CD4-positive, alpha-beta T cell treated with Interleukin-4 for 1 hour (primary cell): ENCODE measurements at regions not wholly inside any gene's neighbourhood (a gene's known extent, or its start where the extent isn't known, plus 50 kb on each side); places are given as distances from the start of the nearest gene placed in this dataset.
A peak's percentile ranks its signal among the peaks of the same experiment; 100 is the strongest.

ENCODE experiments used
- DNase-seq, 2 donors: peaks; one replicate each; pipeline ENCODE4 v3.0.0-alpha.2; 2020 to 2022

DNA sequence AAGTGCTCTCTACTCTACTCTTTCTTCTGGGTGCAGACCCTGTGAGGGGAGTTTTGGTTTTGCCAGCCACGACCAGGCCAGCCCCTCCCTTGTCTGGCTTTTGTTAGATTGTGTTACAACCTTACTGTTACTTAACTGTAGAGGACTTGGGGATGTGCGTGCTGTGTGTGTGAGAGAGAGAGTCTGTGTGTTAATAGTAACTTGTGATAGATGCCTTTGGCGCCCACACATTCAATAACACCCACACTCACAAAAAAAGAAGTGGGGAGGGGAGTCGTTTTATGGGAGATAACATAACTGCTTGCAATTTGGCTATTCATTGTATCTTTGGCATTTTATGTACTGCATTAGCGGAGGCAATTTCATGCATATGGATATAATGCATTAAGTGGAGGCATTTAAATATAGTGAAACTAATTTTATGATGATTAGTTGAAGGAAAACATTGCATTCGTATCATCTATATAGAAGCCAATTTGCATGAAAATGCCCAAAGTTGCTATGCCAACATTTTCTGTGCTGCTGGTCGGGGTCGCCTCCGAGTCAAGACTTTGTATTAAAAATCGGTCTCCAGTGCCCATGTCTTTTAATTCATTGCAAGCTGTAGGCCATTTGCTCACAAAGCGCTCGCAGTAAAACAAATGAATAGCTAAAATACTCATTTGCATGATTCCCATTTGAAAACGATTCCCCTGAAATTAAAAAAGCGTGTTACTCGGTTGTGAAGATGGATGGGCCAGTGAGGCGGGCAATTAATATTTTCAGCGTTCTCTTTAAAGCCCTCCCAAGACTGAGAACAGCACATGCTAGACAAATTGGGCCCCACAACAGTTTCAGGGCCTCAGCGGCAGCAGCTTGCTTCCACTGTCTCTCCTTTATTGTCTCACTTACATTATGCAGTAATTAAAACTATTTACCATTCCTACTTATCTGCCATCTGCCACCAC, 158.5 kb upstream of the SMAD3 start:
- DNase-seq: no peak

GRCh38 chr15:66907826-66908743, 157.3 kb upstream of the SMAD3 start:
- peak in 1 of 2 donors; percentile 49 for DNase-seq

DNA sequence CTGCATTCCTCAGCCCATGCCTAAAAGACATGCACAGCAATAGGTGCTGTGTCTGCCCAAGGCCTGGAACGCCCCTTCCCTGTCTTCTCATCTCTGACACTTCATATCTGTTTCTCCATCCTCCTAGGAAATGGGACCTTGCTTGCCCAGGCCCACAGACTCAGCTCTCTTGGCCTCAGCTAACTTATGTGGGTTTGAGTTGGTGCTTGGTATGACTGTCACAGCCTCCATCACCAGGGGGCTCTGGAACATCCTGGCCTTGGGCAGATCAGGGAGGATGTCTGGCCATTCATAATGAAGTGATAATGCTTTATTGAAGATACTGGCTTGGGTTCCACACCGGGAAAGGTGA, 156.7 kb upstream of the SMAD3 start:
- no peak for DNase-seq

- DNase-seq: no peak
Observed at GRCh38 chr15:66909381-66909890, 156.0 kb upstream of the SMAD3 start.

DNA sequence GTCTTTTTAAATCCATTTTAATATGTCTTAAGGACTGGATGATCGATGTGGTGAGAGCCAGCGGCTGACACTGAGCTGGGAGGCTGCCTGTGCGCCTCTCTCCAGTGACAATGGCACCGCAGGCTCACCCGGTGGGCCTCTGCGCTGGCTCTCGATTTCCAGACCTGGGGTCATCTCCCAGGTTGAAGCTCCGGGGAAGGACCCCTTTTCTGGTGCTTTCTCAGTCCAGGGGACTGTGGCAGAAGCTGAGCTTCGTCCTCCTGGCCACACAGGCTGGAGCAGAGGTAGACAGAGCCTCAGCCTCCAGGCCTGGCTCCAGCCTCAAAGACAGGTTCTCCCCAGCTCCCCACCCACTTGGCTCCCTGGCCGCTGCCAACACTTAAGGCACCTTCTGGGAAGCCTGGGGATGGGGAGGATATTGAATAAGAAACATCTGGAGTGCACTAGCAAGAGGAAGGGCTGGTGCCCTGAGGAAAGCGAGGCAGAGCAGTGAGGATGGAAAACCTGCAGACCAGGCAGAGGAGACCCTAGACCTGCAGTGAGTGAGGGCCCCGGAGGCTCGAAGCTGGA, 154.2 kb upstream of the SMAD3 start:
- no peak for DNase-seq

- peak; percentile 38 to 40 for DNase-seq
Observed at GRCh38 chr15:66912001-66912400, 153.4 kb upstream of the SMAD3 start.

- DNase-seq: no peak
Observed at GRCh38 chr15:66912441-66912840, 153.0 kb upstream of the SMAD3 start.

GRCh38 chr15:66917904-66918448, 147.4 kb upstream of the SMAD3 start:
- DNase-seq: no peak

GRCh38 chr15:66919421-66919820, 146.0 kb upstream of the SMAD3 start:
- DNase-seq: no peak

DNA sequence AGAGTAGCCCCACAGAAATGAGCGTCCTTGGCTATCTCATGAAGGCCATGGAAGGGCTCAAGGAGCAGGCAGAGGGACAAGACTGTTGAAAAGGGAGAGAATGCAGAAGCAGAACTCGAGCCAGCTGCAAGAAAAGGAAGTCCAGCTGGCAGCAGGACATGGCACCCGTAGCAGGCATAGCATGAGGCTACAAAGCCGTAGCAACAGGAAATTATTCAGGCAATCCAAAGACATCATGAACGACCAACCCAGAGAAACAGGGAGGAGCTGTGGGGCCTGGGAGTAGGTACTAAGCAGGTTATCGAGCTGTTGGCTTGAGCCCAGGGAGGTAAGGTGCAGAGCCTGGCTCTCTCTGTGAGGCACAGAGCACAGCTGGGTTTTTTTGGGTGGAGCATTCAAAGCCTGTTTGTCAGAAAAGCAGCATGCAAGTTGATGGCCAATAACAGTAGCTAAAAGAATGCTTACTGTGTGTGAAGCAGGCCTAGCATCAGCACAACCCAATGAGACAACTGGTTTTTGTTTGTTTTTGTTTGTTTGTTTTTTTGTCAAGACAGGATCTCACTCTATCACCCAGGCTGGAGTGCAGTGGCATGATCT, 144.0 kb upstream of the SMAD3 start:
- no peak for DNase-seq

DNA sequence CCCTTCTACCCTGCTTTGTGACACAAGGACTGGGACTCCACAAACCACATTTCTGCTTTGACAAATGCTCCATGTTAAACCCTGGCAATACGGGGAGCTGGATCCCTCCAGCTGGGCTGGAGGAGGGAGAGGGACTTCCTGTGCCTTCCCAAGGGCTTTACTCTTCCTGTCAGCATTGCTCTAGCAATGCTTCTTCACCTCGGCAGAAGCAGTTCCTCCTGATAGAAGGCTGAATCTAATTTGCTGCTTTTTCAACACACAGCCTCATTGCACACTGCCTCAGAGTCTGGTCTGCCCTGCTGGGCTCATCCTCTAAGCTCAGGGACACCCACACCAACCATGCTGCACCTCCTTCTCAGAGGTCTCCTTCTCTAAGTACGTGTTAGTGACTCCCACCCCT, 142.8 kb upstream of the SMAD3 start:
- DNase-seq: no peak

GRCh38 chr15:66923438-66923881, 141.9 kb upstream of the SMAD3 start:
- peak in 1 of 2 donors; percentile 23 for DNase-seq

DNA sequence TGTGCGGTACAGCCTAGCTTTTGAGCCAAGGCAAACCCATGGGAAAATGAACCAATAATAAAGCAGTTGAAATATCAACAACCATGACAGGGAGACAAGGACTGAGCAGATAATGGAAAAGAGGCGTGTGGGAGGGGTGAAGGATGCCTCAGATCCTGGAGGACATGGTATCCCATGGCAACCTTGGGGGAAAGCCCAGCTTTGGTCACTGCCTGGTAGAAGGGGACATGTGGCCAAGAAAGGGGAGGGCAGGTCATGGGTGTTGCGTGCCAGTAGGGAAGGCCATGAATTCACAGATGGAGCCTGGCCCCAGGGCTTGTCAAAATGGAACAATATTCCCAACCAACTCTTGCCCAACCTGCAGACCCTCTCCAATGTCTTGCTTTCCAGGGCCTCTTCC, 140.5 kb upstream of the SMAD3 start:
- no peak for DNase-seq

GRCh38 chr15:66925721-66926120, 139.7 kb upstream of the SMAD3 start:
- DNase-seq: no peak

DNA sequence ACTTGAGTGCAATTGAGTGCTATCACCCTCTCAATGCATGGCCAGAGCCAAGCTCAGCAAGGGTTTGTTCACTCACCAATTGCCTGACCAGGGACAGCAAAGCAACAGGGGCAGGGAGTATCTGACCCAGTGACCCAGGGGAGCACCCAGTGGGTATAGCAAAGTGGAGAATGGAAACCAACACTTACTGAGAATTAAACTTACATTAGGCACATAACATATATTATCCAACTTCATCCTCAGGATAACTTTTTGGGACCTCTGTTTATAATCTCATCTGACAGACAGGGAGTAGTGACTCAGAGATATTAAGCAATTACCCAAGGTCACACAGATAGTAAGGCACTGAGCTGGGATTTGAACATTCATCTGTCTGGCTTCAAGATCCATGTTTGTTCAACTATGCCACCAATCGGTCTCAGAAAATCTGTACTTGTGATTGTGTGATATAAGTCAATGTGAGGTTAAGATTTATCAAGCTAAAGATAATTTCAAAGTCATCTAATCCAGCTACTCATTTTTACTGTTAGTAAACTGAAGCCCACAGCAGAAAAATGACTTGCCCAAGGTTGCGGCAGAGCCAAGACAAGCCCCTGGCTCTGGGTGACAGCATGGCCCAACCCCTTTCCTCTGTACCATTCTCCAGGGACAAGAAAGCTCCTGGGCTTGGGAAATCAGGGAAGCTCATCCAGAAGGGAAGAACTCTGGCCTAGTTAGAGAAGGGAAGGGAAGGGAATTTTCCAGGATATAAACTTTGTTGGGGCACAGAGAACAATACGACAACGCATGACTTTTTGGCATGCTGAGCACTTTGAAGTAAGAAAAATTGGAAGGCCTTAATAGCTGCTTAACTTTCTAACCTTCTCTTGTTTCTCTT, 138.0 kb upstream of the SMAD3 start:
- DNase-seq: no peak

GRCh38 chr15:66928101-66928500, 137.3 kb upstream of the SMAD3 start:
- DNase-seq: no peak

DNA sequence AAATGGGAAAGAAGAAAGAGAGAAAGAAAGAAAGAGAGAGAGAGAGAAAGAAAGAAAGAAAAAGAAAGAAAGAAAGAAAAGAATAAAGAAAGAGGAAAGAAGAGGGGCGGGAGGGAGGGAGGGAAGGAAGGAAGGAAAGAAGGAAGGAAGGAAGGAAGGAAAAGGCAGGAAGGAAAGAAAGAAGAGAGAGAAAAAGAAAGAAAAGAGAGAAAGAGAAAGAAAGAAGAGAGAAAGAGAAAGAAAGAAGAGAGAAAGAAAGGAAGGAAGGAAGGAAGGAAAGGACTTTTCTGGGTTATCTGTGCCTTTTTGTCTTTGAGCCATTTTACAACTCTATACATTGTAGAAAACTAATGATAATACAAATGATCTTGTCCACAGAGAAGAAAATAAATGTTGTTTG, 136.6 kb upstream of the SMAD3 start:
- no peak for DNase-seq

- DNase-seq: no peak
Observed at GRCh38 chr15:66929843-66930402, 135.5 kb upstream of the SMAD3 start.

GRCh38 chr15:66931768-66932633, 133.4 kb upstream of the SMAD3 start:
- DNase-seq: no peak

DNA sequence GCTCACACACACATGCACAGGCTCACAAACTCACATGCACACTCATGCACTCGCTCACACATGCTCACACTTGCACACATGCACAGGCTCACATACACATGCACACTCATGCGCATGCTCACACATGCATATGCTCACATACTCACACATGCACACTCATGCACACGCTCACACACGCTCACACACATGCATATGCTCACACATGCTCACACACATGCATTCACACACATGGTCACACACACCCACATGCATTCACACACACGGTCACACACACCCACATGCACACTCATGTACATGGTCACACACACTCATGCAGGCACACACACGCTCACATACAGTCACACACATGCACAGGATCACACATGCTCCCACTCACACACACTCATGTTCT, 132.8 kb upstream of the SMAD3 start:
- DNase-seq: no peak
